Aorta (tissue), 5 donors: ENCODE measurements at regions not wholly inside any gene's neighbourhood (a gene's known extent, or its start where the extent isn't known, plus 50 kb on each side); places are given as distances from the start of the nearest gene placed in this dataset.

ENCODE experiments used
- ATAC-seq: fragments of 200-7000 bp; cut with Tn5 transposase; one replicate; pipeline ENCODE4 v1.9.1; 2022; ENCODE audit warnings: moderate library complexity; ENCODE audit not compliant: low FRiP score
- DNase-seq, 2 donors: peaks; one replicate each; pipeline ENCODE4 v3.0.0-alpha.2; 2020
- H3K27ac ChIP-seq, 2 donors: one replicate each; pipeline ENCODE4 v1.5.1; 2013; ENCODE audit warnings: low read length in 2 of 2, mild to moderate bottlenecking in 2 of 2, moderate library complexity in 2 of 2, control low read depth in 1 of 2, inconsistent platforms in 1 of 2, low read depth in 1 of 2
- H3K27me3 ChIP-seq, 2 donors: one replicate each; pipeline ENCODE4 v1.6.1; 2013; ENCODE audit warnings: control low read depth in 1 of 2, low read length in 1 of 2, mild to moderate bottlenecking in 1 of 2, moderate library complexity in 1 of 2; ENCODE audit not compliant: insufficient read depth in 2 of 2, control insufficient read depth in 1 of 2
- H3K36me3 ChIP-seq, 2 donors: one replicate each; pipeline ENCODE4 v1.6.1; 2013; ENCODE audit warnings: control low read depth in 1 of 2, low read length in 1 of 2, mild to moderate bottlenecking in 1 of 2; ENCODE audit not compliant: insufficient read depth in 2 of 2, control insufficient read depth in 1 of 2
- H3K4me1 ChIP-seq, 2 donors: one replicate each; pipeline ENCODE4 v1.6.1; 2013; ENCODE audit warnings: low read length in 2 of 2, control low read depth in 1 of 2, mild to moderate bottlenecking in 1 of 2, moderate library complexity in 1 of 2; ENCODE audit not compliant: insufficient read depth in 2 of 2, control insufficient read depth in 1 of 2
- H3K4me3 ChIP-seq, 2 donors: one replicate each; pipeline ENCODE4 v1.5.1; 2013; ENCODE audit warnings: low read length in 2 of 2, control low read depth in 1 of 2, mild to moderate bottlenecking in 1 of 2
- H3K9me3 ChIP-seq: one replicate; pipeline ENCODE4 v1.6.1; 2013; ENCODE audit warnings: mild to moderate bottlenecking, low read length; ENCODE audit not compliant: control insufficient read depth
- WGBS, 2 donors: extraction: QIAGEN DNeasy Blood & Tissue Kit; methylation state at CpG; one replicate each; pipeline ENCODE4 v1.1.7; 2013; 5-methylcytosine and 5-hydroxymethylcytosine counted together
- intact Hi-C, 2 donors: fragments of 100-400 bp; cut with DNase I; formaldehyde crosslinking; loops; one replicate each; pipeline versions ENCODE4 v1.14.2 to v1.15.0; 2022
- donor health status: healthy with polysubstance abuse.
- donor health status: Bipolar disorder and iron deficiency.
- donor health status: DM: no; HTN: no; CAD: no.
- donor health status: DM: no; HTN: no; CAD: no.
- donor health status: DM: yes; HTN: yes; CAD: no.

- intact Hi-C loops, result loop anchor here (5.0 to 10.0 kb wide), 3 partner anchors 102 to 394 kb away; no protein-coding TSS in a partner anchor
- no peaks in the 10 kb centered on the region for H3K27me3 ChIP-seq
- ATAC-seq, result no peak
- no peaks in the 10 kb centered on the region for H3K36me3 ChIP-seq
- WGBS, 2 donors, result 79 to 80% methylated on average over 1 of the region's 1 CpG
- no peaks in the 10 kb centered on the region for H3K9me3 ChIP-seq
- no peak for DNase-seq
- peaks cover 0 to 6% of the 10 kb centered on the region in 2 donors for H3K4me1 ChIP-seq
- no peak overlapping the region for H3K4me3 ChIP-seq
- no peak overlapping the region for H3K27ac ChIP-seq
Observed at GRCh38 chr5:110088676-110089436, 399.1 kb downstream of the MAN2A1 start.

GRCh38 chr5:110092955-110093785 is 403.4 kb downstream of the MAN2A1 start:
- WGBS, 2 donors, result 27 to 32% methylated on average over 4 of the region's 4 CpGs
- H3K27me3 ChIP-seq, result no peaks in the 10 kb centered on the region
- H3K36me3 ChIP-seq, result no peaks in the 10 kb centered on the region
- peaks cover 0 to 2% of the 10 kb centered on the region in 2 donors for H3K4me1 ChIP-seq
- intact Hi-C loops, result no loop called here
- ATAC-seq (no peak), DNase-seq (no peak)
- no peak overlapping the region for H3K4me3 ChIP-seq
- H3K27ac ChIP-seq, result no peak overlapping the region
- H3K9me3 ChIP-seq, result no peaks in the 10 kb centered on the region

GRCh38 chr5:110094109-110094508 is 404.4 kb downstream of the MAN2A1 start:
- no peak for ATAC-seq
- Histone ChIP-seq H3K4me3 (no peak overlapping the region), H3K9me3 (no peaks in the 10 kb centered on the region), H3K36me3 (no peaks in the 10 kb centered on the region), H3K4me1 (peaks cover 0 to 2% of the 10 kb centered on the region in 2 donors), H3K27ac (no peak overlapping the region), H3K27me3 (no peaks in the 10 kb centered on the region)
- intact Hi-C loops, result no loop called here
- DNase-seq, result no peak
- WGBS, 2 donors, result 92 to 97% methylated on average over 2 of the region's 2 CpGs

GRCh38 chr5:110094548-110094947 is 404.8 kb downstream of the MAN2A1 start:
- Histone ChIP-seq H3K4me3 (no peak overlapping the region), H3K27me3 (no peaks in the 10 kb centered on the region), H3K27ac (no peak overlapping the region), H3K4me1 (peaks cover 0 to 2% of the 10 kb centered on the region in 2 donors), H3K9me3 (no peaks in the 10 kb centered on the region), H3K36me3 (no peaks in the 10 kb centered on the region)
- ATAC-seq, result no peak
- intact Hi-C loops, result no loop called here
- DNase-seq, result no peak

- 83 to 87% methylated on average over 1 of the region's 1 CpG for WGBS, 2 donors
- no peak for ATAC-seq
- no peak overlapping the region for H3K27ac ChIP-seq
Observed at GRCh38 chr5:110096419-110096818, 406.7 kb downstream of the MAN2A1 start.

GRCh38 chr5:110099572-110099971 is 409.8 kb downstream of the MAN2A1 start:
- Histone ChIP-seq H3K9me3 (no peaks in the 10 kb centered on the region), H3K27me3 (no peaks in the 10 kb centered on the region), H3K4me3 (no peak overlapping the region), H3K27ac (no peak overlapping the region), H3K4me1 (peaks cover 0 to 1% of the 10 kb centered on the region in 2 donors), H3K36me3 (no peaks in the 10 kb centered on the region)
- ATAC-seq (no peak), DNase-seq (no peak)
- intact Hi-C loops, result no loop called here

More at GRCh38 chr5:110096419-110096818, 406.7 kb downstream of the MAN2A1 start:
- peaks cover 0 to 2% of the 10 kb centered on the region in 2 donors for H3K4me1 ChIP-seq
- H3K27me3 ChIP-seq, result no peaks in the 10 kb centered on the region
- no peak overlapping the region for H3K4me3 ChIP-seq
- no peak for DNase-seq
- intact Hi-C loops, result no loop called here
- no peaks in the 10 kb centered on the region for H3K36me3 ChIP-seq
- H3K9me3 ChIP-seq, result no peaks in the 10 kb centered on the region

GRCh38 chr5:110103081-110103480 is 413.4 kb downstream of the MAN2A1 start:
- no peak for ATAC-seq
- WGBS, 2 donors, result 97 to 98% methylated on average over 1 of the region's 1 CpG
- DNase-seq, result no peak

GRCh38 chr5:110104060-110104725 is 414.5 kb downstream of the MAN2A1 start:
- Histone ChIP-seq H3K27me3 (no peaks in the 10 kb centered on the region), H3K27ac (no peak overlapping the region), H3K9me3 (no peaks in the 10 kb centered on the region), H3K36me3 (no peaks in the 10 kb centered on the region), H3K4me1 (peaks cover 10 to 15% of the 10 kb centered on the region in 2 donors), H3K4me3 (no peak overlapping the region)
- intact Hi-C loops, result loop anchor here in 1 of 2 donors (10.0 kb wide), 1 partner anchor 241 kb away; no protein-coding TSS in a partner anchor
- DNase-seq (no peak), ATAC-seq (no peak)
- WGBS, 2 donors, result 85 to 90% methylated on average over 13 of the region's 13 CpGs

More at GRCh38 chr5:110103081-110103480, 413.4 kb downstream of the MAN2A1 start:
- H3K9me3 ChIP-seq, result no peaks in the 10 kb centered on the region
- no peaks in the 10 kb centered on the region for H3K27me3 ChIP-seq
- intact Hi-C loops, result loop anchor here in 1 of 2 donors (10.0 kb wide), 1 partner anchor 242 kb away; no protein-coding TSS in a partner anchor
- no peaks in the 10 kb centered on the region for H3K36me3 ChIP-seq
- no peak overlapping the region for H3K27ac ChIP-seq
- peaks cover 10 to 13% of the 10 kb centered on the region in 2 donors for H3K4me1 ChIP-seq
- no peak overlapping the region for H3K4me3 ChIP-seq
